Left lung (tissue), 4 donors: ENCODE measurements at regions not wholly inside any gene's neighbourhood (a gene's known extent, or its start where the extent isn't known, plus 50 kb on each side); places are given as distances from the start of the nearest gene placed in this dataset.

Experiments
- ATAC-seq: fragments of 200-7000 bp; cut with Tn5 transposase; one replicate; pipeline ENCODE4 v1.9.1; 2020; ENCODE audit warnings: moderate library complexity
- DNase-seq, 4 donors: peaks; one replicate each; pipeline ENCODE4 v3.0.0-alpha.2; 2013 to 2020
- H3K27ac ChIP-seq, 2 donors: fragments of 200-600 bp; sonication (generic) in 1 of 2; one replicate each; pipeline versions ENCODE4 v1.5.0 to v1.8.0; 2020 to 2021
- H3K27me3 ChIP-seq, 2 donors: fragments of 200-600 bp; sonication (generic) in 1 of 2; one replicate each; pipeline versions ENCODE4 v1.5.0 to v1.8.0; 2020 to 2021
- H3K36me3 ChIP-seq, 2 donors: fragments of 200-600 bp; sonication (generic) in 1 of 2; one replicate each; pipeline versions ENCODE4 v1.5.0 to v1.8.0; 2020 to 2021
- H3K4me1 ChIP-seq, 2 donors: fragments of 200-600 bp; one replicate each; pipeline ENCODE4 v1.8.0; 2021
- H3K4me3 ChIP-seq, 2 donors: fragments of 200-600 bp; sonication (generic) in 1 of 2; one replicate each; pipeline versions ENCODE4 v1.5.0 to v1.8.0; 2020 to 2021; ENCODE audit warnings: mild to moderate bottlenecking in 1 of 2
- H3K9me3 ChIP-seq, 2 donors: fragments of 200-600 bp; sonication (generic) in 1 of 2; one replicate each; pipeline versions ENCODE4 v1.5.0 to v1.8.0; 2020 to 2021
- intact Hi-C, 2 donors: fragments of 100-400 bp; cut with DNase I; formaldehyde crosslinking; loops; one replicate each; pipeline versions ENCODE4 v1.11.2 to v1.14.2; 2022
- TF ChIP-seq, protein P1 (sequence below), 2 donors: fragments of 200-600 bp; sonication (generic) in 1 of 2; IDR thresholded peaks; one replicate each; pipeline versions ENCODE4 v1.5.0 to v1.8.0; 2021; ENCODE audit warnings: antibody characterized with exemption in 2 of 2
- donor health status: DM: no; HTN: yes; CAD: no.
- donor health status: DM: no; HTN: no; CAD: no.

DNA sequence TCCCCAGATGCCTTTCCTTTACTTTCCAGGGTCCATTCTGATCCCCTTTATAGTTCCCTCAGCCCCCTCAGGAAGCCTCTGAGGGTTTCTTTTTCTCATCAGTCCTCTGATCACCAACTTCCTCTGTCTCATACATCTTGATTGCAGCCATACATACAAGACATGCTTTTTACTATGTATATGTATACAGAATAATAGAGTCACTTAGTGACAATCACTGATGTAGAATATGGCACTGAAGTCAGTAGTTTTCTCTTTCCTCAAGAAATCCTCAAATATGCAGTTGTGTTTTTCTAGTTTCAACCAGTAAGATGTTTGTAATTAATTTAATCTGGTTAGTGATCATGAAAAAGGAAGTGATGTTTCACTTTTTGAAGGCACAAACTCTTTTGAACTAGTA is 364.1 kb downstream of the MAN2A1 start:
- Histone ChIP-seq H3K27me3 (no peaks in the 10 kb centered on the region), H3K36me3 (no peaks in the 10 kb centered on the region), H3K4me1 (peaks cover 5 to 6% of the 10 kb centered on the region in 2 donors), H3K4me3 (no peak overlapping the region), H3K9me3 (no peaks in the 10 kb centered on the region), H3K27ac (no peak overlapping the region)
- TF ChIP-seq, protein P1, sequence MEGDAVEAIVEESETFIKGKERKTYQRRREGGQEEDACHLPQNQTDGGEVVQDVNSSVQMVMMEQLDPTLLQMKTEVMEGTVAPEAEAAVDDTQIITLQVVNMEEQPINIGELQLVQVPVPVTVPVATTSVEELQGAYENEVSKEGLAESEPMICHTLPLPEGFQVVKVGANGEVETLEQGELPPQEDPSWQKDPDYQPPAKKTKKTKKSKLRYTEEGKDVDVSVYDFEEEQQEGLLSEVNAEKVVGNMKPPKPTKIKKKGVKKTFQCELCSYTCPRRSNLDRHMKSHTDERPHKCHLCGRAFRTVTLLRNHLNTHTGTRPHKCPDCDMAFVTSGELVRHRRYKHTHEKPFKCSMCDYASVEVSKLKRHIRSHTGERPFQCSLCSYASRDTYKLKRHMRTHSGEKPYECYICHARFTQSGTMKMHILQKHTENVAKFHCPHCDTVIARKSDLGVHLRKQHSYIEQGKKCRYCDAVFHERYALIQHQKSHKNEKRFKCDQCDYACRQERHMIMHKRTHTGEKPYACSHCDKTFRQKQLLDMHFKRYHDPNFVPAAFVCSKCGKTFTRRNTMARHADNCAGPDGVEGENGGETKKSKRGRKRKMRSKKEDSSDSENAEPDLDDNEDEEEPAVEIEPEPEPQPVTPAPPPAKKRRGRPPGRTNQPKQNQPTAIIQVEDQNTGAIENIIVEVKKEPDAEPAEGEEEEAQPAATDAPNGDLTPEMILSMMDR (IDR thresholded peaks at IDR 0.05), result no peak
- intact Hi-C loops, result no loop called here
- ATAC-seq (no peak), DNase-seq (no peak)

DNA sequence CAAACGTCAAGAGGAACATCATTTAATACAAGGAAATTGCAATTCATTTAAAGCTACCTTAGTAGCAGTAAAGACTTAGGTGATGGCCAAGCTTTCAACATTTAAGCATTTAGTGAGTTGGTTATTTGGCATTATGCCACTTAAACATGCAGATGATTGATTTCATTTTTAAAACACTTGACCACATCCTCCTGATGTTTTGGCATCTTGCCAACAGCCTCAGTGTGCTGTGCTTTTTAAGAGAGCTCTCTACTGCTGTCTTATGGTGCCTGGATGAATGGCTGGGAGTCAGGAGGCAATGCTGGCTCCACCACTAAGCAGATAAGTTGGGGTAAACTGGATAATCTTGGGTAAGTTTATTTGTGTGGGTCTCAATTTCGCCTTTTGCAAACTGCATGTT is 364.5 kb downstream of the MAN2A1 start:
- peaks cover 5 to 6% of the 10 kb centered on the region in 2 donors for H3K4me1 ChIP-seq
- ATAC-seq, result peak; percentile 24
- intact Hi-C loops, result no loop called here
- TF ChIP-seq, protein P1 (IDR thresholded peaks at IDR 0.05), result no peak
- H3K9me3 ChIP-seq, result no peaks in the 10 kb centered on the region
- H3K36me3 ChIP-seq, result no peaks in the 10 kb centered on the region
- no peak overlapping the region for H3K4me3 ChIP-seq
- no peak overlapping the region for H3K27ac ChIP-seq
- peak in 2 of 4 donors; percentile 15 to 38 for DNase-seq
- H3K27me3 ChIP-seq, result no peaks in the 10 kb centered on the region

DNA sequence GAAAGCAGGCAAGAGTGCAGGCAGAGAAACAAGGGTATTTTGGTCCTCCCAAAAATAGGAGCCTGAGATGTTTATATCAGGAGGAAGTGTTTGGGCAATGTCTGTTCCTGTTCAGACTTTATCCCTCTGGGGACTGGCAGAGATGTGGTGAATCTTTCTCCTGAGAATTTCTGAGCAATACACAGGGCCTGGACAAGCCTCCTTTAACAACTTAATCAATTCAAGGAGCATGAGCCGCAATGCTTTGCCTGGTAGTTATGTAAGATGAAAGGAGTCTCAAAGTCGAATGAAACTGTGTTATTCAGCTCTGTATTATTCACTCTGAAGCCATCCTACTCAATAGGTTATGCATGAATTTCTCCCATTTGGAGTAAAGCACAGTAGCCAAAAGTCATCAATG is 365.6 kb downstream of the MAN2A1 start:
- H3K4me1 ChIP-seq, result peaks cover 5 to 6% of the 10 kb centered on the region in 2 donors
- H3K9me3 ChIP-seq, result no peaks in the 10 kb centered on the region
- ATAC-seq (no peak), DNase-seq (no peak)
- no peak overlapping the region for H3K4me3 ChIP-seq
- H3K36me3 ChIP-seq, result no peaks in the 10 kb centered on the region
- intact Hi-C loops, result no loop called here
- H3K27ac ChIP-seq, result no peak overlapping the region
- TF ChIP-seq, protein P1 (IDR thresholded peaks at IDR 0.05), result no peak
- H3K27me3 ChIP-seq, result no peaks in the 10 kb centered on the region

DNA sequence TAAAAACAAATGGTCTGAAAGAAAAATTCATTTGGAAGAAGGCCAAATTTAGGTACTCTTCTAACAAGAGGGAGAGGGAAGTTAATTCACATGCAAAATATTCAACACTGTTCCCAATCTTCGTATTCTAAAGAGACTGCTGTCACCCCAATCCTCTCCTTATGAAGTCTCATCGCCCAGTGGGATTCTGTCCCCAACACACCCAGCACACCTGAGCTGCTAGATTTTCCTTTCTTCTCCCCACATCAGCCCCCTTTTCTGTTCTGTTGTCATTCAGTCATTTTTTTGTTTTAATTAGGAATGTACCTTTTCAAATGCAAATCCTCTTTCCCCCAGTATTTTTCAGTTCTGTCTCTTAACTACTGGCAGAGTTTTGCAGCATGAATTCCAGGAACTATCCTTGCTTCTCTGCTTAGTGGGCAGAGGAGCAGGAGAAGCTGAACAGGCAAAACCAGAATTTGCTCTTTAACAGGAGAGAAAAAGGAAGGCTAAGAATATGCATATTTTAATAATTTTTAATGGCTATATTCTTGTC is 366.9 kb downstream of the MAN2A1 start:
- Histone ChIP-seq H3K4me1 (peaks cover 5 to 6% of the 10 kb centered on the region in 2 donors), H3K27me3 (no peaks in the 10 kb centered on the region), H3K9me3 (no peaks in the 10 kb centered on the region), H3K27ac (no peak overlapping the region), H3K4me3 (no peak overlapping the region), H3K36me3 (no peaks in the 10 kb centered on the region)
- intact Hi-C loops, result no loop called here
- no peak for DNase-seq
- TF ChIP-seq, protein P1 (IDR thresholded peaks at IDR 0.05), result no peak
- no peak for ATAC-seq

DNA sequence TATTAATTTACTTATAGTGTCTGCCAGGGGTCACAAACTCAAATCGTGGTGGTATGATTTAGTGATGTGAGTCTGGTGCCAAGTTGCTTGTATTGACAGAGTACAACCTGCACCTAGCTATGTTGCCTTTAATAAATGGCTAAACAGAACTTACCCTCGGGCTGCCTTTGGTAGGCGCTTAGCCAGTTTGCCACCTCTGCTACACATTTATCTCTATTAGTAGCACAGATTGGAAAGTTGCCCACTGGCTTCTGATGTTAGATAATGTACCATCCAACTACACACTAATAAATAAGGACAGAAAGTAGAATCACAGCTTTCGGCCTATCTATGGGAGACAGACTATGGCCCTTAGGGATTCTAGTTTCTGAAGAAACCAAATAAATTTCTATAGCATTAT is 368.4 kb downstream of the MAN2A1 start:
- intact Hi-C loops, result no loop called here
- Histone ChIP-seq H3K9me3 (no peaks in the 10 kb centered on the region), H3K36me3 (no peaks in the 10 kb centered on the region), H3K4me1 (peaks cover 5 to 6% of the 10 kb centered on the region in 2 donors), H3K27me3 (no peaks in the 10 kb centered on the region), H3K4me3 (no peak overlapping the region), H3K27ac (no peak overlapping the region)
- DNase-seq (no peak), ATAC-seq (no peak)
- TF ChIP-seq, protein P1 (IDR thresholded peaks at IDR 0.05), result no peak
